ENCODE measurements at regions not wholly inside any gene's neighbourhood (a gene's known extent, or its start where the extent isn't known, plus 50 kb on each side); places are given as distances from the start of the nearest gene placed in this dataset.

GRCh38 chr2:419687-420317, 131.9 kb upstream of the ALKAL2 start:
- no peaks in the 10 kb centered on the region for H4K20me1 ChIP-seq (ENCODE audit: insufficient read depth)
- H3F3A ChIP-seq (replicated peaks; ENCODE audit: insufficient read depth), result no peaks in the 10 kb centered on the region
- no peaks in the 10 kb centered on the region for H3K79me2 ChIP-seq (ENCODE audit: insufficient read depth)
- H3K9me2 ChIP-seq, result no peaks in the 10 kb centered on the region
- CTCF ChIA-PET, result no interaction called here
- H3K4me1 ChIP-seq (ENCODE audit: control insufficient read depth in 1 of 2, insufficient read depth in 2 of 2, low read depth in 1 of 2, low read length in 1 of 2), result peaks cover 0 to 10% of the 10 kb centered on the region in 2 experiments; a peak in 1 of 4 replicates
- H3K27ac ChIP-seq (ENCODE audit: low read depth in 2 of 2, low read length in 1 of 2), result no peak overlapping the region
- no peak overlapping the region for H3K4me2 ChIP-seq
- no peak overlapping the region for H3K9ac ChIP-seq
- 0 out of 2 replicates have a peak, but pooled peaks cover 3% of the 10 kb centered on the region for H3K9me3 ChIP-seq
- TF ChIP-seq GATA2 (CRISPR knock-in tag; IDR thresholded peaks at IDR 0.05) (no peak), NFIC (IDR thresholded peaks at IDR 0.05; ENCODE audit: borderline replicate concordance) (no peak), EP300 (IDR thresholded peaks at IDR 0.05; ENCODE audit: borderline replicate concordance in 1 of 2, low read depth in 1 of 2, low read length in 1 of 2) (no peak), USF1 (IDR thresholded peaks at IDR 0.05; ENCODE audit: borderline replicate concordance, low read depth) (no peak), YY1 (IDR thresholded peaks at IDR 0.05; ENCODE audit: low read depth) (no peak), FOSL2 (IDR thresholded peaks at IDR 0.05; ENCODE audit: borderline replicate concordance, low read depth) (no peak), MEF2A (IDR thresholded peaks at IDR 0.05; ENCODE audit: borderline replicate concordance, low read depth) (no peak), REST (IDR thresholded peaks at IDR 0.05; ENCODE audit: low read depth, low read length) (no peak), RCOR1 (IDR thresholded peaks at IDR 0.05; ENCODE audit: low read length) (no peak), PBX3 (IDR thresholded peaks at IDR 0.05) (no peak), RAD21 (IDR thresholded peaks at IDR 0.05; ENCODE audit: low read length) (no peak), FOXJ3 (CRISPR knock-in tag; IDR thresholded peaks at IDR 0.05) (no peak), CTCF (IDR thresholded peaks at IDR 0.05) (no peak), FOXM1 (IDR thresholded peaks at IDR 0.05; ENCODE audit: low read depth) (no peak), RXRA (IDR thresholded peaks at IDR 0.05; ENCODE audit: borderline replicate concordance, low read depth) (no peak), TCF12 (IDR thresholded peaks at IDR 0.05) (no peak), ELF1 (IDR thresholded peaks at IDR 0.05) (no peak), TAF1 (IDR thresholded peaks at IDR 0.05; ENCODE audit: borderline replicate concordance, low read depth, low read length) (no peak)
- H3K36me3 ChIP-seq (replicated peaks in 1 of 2; ENCODE audit: control insufficient read depth in 1 of 2, insufficient read depth in 2 of 2, low read length in 1 of 2), result no peaks in the 10 kb centered on the region
- POLR2A ChIA-PET, result no interaction called here
- no peak for DNase-seq
- no peak overlapping the region for H3K4me3 ChIP-seq (ENCODE audit: low read depth in 2 of 2, low read length in 1 of 2)
- H2AFZ ChIP-seq (ENCODE audit: low read depth), result no peak overlapping the region
- 46% methylated on average over 12 of the region's 28 CpGs for WGBS (ENCODE audit: low lambda C conversion rate)
- no peaks in the 10 kb centered on the region for H3K27me3 ChIP-seq (ENCODE audit: insufficient read depth)
